GM19193 (cell line): ENCODE measurements at regions not wholly inside any gene's neighbourhood (a gene's known extent, or its start where the extent isn't known, plus 50 kb on each side); places are given as distances from the start of the nearest gene placed in this dataset.

Experiments
- POLR2A ChIP-seq: IDR thresholded peaks from 4 replicates; pipeline ENCODE4 v1.6.1; 2011; ENCODE audit not compliant: insufficient read depth, insufficient read length; ENCODE audit errors: extremely low read depth

- TF ChIP-seq POLR2A: no peak
These were observed 425.2 kb downstream of the CD83 start for GRCh38 chr6:14542670-14543366.

GRCh38 chr6:14543971-14544585 lies 426.5 kb downstream of the CD83 start:
- TF ChIP-seq POLR2A: no peak

GRCh38 chr6:14544666-14545065 lies 427.1 kb downstream of the CD83 start:
- TF ChIP-seq POLR2A: no peak

GRCh38 chr6:14545496-14545895 lies 427.9 kb downstream of the CD83 start:
- TF ChIP-seq POLR2A: no peak

GRCh38 chr6:14546036-14546435 lies 428.5 kb downstream of the CD83 start:
- no peak for TF ChIP-seq POLR2A

GRCh38 chr6:14547284-14547998 lies 429.9 kb downstream of the CD83 start:
- TF ChIP-seq POLR2A: no peak

- TF ChIP-seq POLR2A: no peak
These were observed 431.8 kb downstream of the CD83 start for GRCh38 chr6:14549304-14549770.

GRCh38 chr6:14549871-14550270 lies 432.3 kb downstream of the CD83 start:
- TF ChIP-seq POLR2A: no peak

- no peak for TF ChIP-seq POLR2A
These were observed 432.8 kb downstream of the CD83 start for GRCh38 chr6:14550410-14550809.

- no peak for TF ChIP-seq POLR2A
These were observed 433.2 kb downstream of the CD83 start for GRCh38 chr6:14550822-14551221.

GRCh38 chr6:14552891-14553290 lies 435.3 kb downstream of the CD83 start:
- TF ChIP-seq POLR2A: no peak

- no peak for TF ChIP-seq POLR2A
These were observed 435.9 kb downstream of the CD83 start for GRCh38 chr6:14553515-14553914.

GRCh38 chr6:14555804-14556203 lies 438.2 kb downstream of the CD83 start:
- no peak for TF ChIP-seq POLR2A

- no peak for TF ChIP-seq POLR2A
These were observed 442.4 kb downstream of the CD83 start for GRCh38 chr6:14559746-14560536.

- no peak for TF ChIP-seq POLR2A
These were observed 450.3 kb downstream of the CD83 start for GRCh38 chr6:14567842-14568241.

GRCh38 chr6:14569394-14569793 lies 451.8 kb downstream of the CD83 start:
- no peak for TF ChIP-seq POLR2A

- no peak for TF ChIP-seq POLR2A
These were observed 453.4 kb downstream of the CD83 start for GRCh38 chr6:14571001-14571400.
